HEK293 (cell line): ENCODE measurements at regions not wholly inside any gene's neighbourhood (a gene's known extent, or its start where the extent isn't known, plus 50 kb on each side); places are given as distances from the start of the nearest gene placed in this dataset.

Experiments
- CTCF ChIA-PET: fragments of 350-600 bp; formaldehyde crosslinking; extraction: SDS; loops from one replicate; lab custom pipeline; 2021; ENCODE audit warnings: antibody characterized with exemption; lab: Yijun Ruan, JAX
- POLR2A ChIA-PET: fragments of 300-600 bp; formaldehyde crosslinking; extraction: SDS; loops from one replicate; lab custom pipeline; 2020; ENCODE audit warnings: antibody characterized with exemption, inconsistent platforms; lab: Yijun Ruan, JAX
- H3K27ac ChIP-seq: fragments of 200-500 bp; sonication (Bioruptor generic); 2 replicates; pipeline ENCODE4 v1.5.1; 2014; ENCODE audit warnings: low read depth, low read length, control low read depth, inconsistent platforms; ENCODE audit errors: extremely low read depth
- H3K36me3 ChIP-seq, 2 experiments: fragments of 200-500 bp in 1 of 2; sonication (Bioruptor generic) in 1 of 2; 1 replicate in 1 of 2; 2 replicates in 1 of 2; pipeline ENCODE4 v1.5.1; 2014 to 2017; ENCODE audit warnings: inconsistent platforms in 2 of 2, low read length in 2 of 2; ENCODE audit not compliant: control insufficient read depth in 2 of 2, insufficient read depth in 1 of 2
- H3K4me1 ChIP-seq: fragments of 200-500 bp; sonication (Bioruptor generic); 2 replicates; pipeline ENCODE4 v1.5.1; 2014; ENCODE audit warnings: mild to moderate bottlenecking, low read length, inconsistent platforms; ENCODE audit not compliant: control insufficient read depth, insufficient read depth
- H3K4me3 ChIP-seq: 2 replicates; pipeline ENCODE4 v1.5.1; 2011; ENCODE audit warnings: low read depth, mild to moderate bottlenecking, control low read depth, low read length, moderate library complexity
- H3K9me3 ChIP-seq: fragments of 200-500 bp; sonication (Bioruptor generic); 2 replicates; pipeline ENCODE4 v1.5.1; 2014; ENCODE audit warnings: low read depth, low read length, inconsistent platforms; ENCODE audit not compliant: control insufficient read depth, insufficient read depth
- HOXA7 ChIP-seq: sonication (generic); formaldehyde crosslinking; IDR thresholded peaks from 2 replicates; pipeline ENCODE4 v1.8.1; 2022; ENCODE audit warnings: missing genetic modification reagents, borderline replicate concordance
- KLF9 ChIP-seq: fragments of 450-650 bp; formaldehyde crosslinking; IDR thresholded peaks from 2 replicates; pipeline ENCODE4 v1.5.1; 2016; ENCODE audit warnings: missing biosample characterization, missing genetic modification characterization, low read depth
- MZF1 ChIP-seq: fragments of 450-650 bp; formaldehyde crosslinking; IDR thresholded peaks from 2 replicates; pipeline ENCODE4 v1.5.1; 2017; ENCODE audit warnings: missing biosample characterization, missing genetic modification characterization, borderline replicate concordance
- PRDM6 ChIP-seq: fragments of 450-650 bp; formaldehyde crosslinking; IDR thresholded peaks from 2 replicates; pipeline ENCODE4 v1.5.1; 2017; ENCODE audit warnings: missing biosample characterization, missing genetic modification characterization
- ZBTB1 ChIP-seq: fragments of 450-650 bp; formaldehyde crosslinking; IDR thresholded peaks from 2 replicates; pipeline ENCODE4 v1.5.1; 2016; ENCODE audit warnings: missing biosample characterization, missing genetic modification characterization
- ZBTB21 ChIP-seq: fragments of 450-650 bp; formaldehyde crosslinking; IDR thresholded peaks from 2 replicates; pipeline ENCODE4 v1.5.1; 2017; ENCODE audit warnings: missing biosample characterization, missing genetic modification characterization
- ZFP37 ChIP-seq: fragments of 450-650 bp; formaldehyde crosslinking; IDR thresholded peaks from 2 replicates; pipeline ENCODE4 v1.5.1; 2016; ENCODE audit warnings: missing biosample characterization, missing genetic modification characterization
- ZNF157 ChIP-seq: fragments of 450-650 bp; formaldehyde crosslinking; IDR thresholded peaks from 2 replicates; pipeline ENCODE4 v1.5.1; 2016; ENCODE audit warnings: missing biosample characterization, missing genetic modification characterization
- ZNF18 ChIP-seq: fragments of 450-650 bp; formaldehyde crosslinking; IDR thresholded peaks from 2 replicates; pipeline ENCODE4 v1.5.1; 2016; ENCODE audit warnings: missing biosample characterization, missing genetic modification characterization
- ZNF19 ChIP-seq: fragments of 450-650 bp; formaldehyde crosslinking; IDR thresholded peaks from 2 replicates; pipeline ENCODE4; 2016; ENCODE audit warnings: missing biosample characterization, missing genetic modification characterization, low read depth
- ZNF23 ChIP-seq: fragments of 450-650 bp; formaldehyde crosslinking; IDR thresholded peaks from 2 replicates; pipeline ENCODE4 v1.5.1; 2016; ENCODE audit warnings: missing biosample characterization, missing genetic modification characterization, borderline replicate concordance
- ZNF24 ChIP-seq: fragments of 450-650 bp; formaldehyde crosslinking; IDR thresholded peaks from 2 replicates; pipeline ENCODE4 v1.5.1; 2016; ENCODE audit warnings: missing biosample characterization, missing genetic modification characterization
- ZNF26 ChIP-seq: fragments of 450-650 bp; formaldehyde crosslinking; IDR thresholded peaks from 2 replicates; pipeline ENCODE4 v1.5.1; 2016; ENCODE audit warnings: missing biosample characterization, missing genetic modification characterization
- ZNF280C ChIP-seq: fragments of 450-650 bp; formaldehyde crosslinking; IDR thresholded peaks from 2 replicates; pipeline ENCODE4 v1.5.1; 2016; ENCODE audit warnings: missing biosample characterization, missing genetic modification characterization
- ZNF423 ChIP-seq: fragments of 450-650 bp; formaldehyde crosslinking; IDR thresholded peaks from 2 replicates; pipeline ENCODE4 v1.5.1; 2016; ENCODE audit warnings: missing biosample characterization, missing genetic modification characterization
- ZNF514 ChIP-seq: fragments of 450-650 bp; formaldehyde crosslinking; IDR thresholded peaks from 2 replicates; pipeline ENCODE4 v1.5.1; 2016; ENCODE audit warnings: missing biosample characterization, missing genetic modification characterization
- ZNF518A ChIP-seq: fragments of 450-650 bp; formaldehyde crosslinking; conservative IDR thresholded peaks from 2 replicates; pipeline ENCODE4 v1.5.1; 2016; ENCODE audit warnings: low read depth, missing biosample characterization, missing genetic modification characterization
- ZNF664 ChIP-seq: fragments of 450-650 bp; formaldehyde crosslinking; IDR thresholded peaks from 2 replicates; pipeline ENCODE4 v1.5.1; 2016; ENCODE audit warnings: missing biosample characterization, missing genetic modification characterization
- ZNF830 ChIP-seq: fragments of 450-650 bp; IDR thresholded peaks from 2 replicates; pipeline ENCODE4 v1.5.0; 2018; ENCODE audit warnings: missing biosample characterization, missing genetic modification characterization, low read depth, mild to moderate bottlenecking, moderate library complexity

- TF ChIP-seq ZNF280C (tag by site-specific recombination) = no peak
- no peak for TF ChIP-seq MZF1 (tag by site-specific recombination)
- TF ChIP-seq HOXA7 = no peak
Measured at GRCh38 chr4:154126276-154126675, 337.4 kb upstream of the SFRP2 start (continued).

GRCh38 chr4:154125340-154125739 is 336.5 kb upstream of the SFRP2 start:
- no peak overlapping the region for H3K27ac ChIP-seq
- ChIA-PET CTCF (no interaction called here), POLR2A (no interaction called here)
- no peak overlapping the region for H3K4me3 ChIP-seq
- no peaks in the 10 kb centered on the region for H3K9me3 ChIP-seq
- H3K36me3 ChIP-seq = no peaks in the 10 kb centered on the region
- H3K4me1 ChIP-seq = no peaks in the 10 kb centered on the region
- TF ChIP-seq KLF9 (tag by site-specific recombination) = no peak
- no peak for TF ChIP-seq ZNF664
- no peak for TF ChIP-seq ZNF830 (tag by site-specific recombination)
- TF ChIP-seq ZNF514 (tag by site-specific recombination) = no peak
- no peak for TF ChIP-seq ZNF18
- no peak for TF ChIP-seq ZBTB21
- TF ChIP-seq ZFP37 (tag by site-specific recombination) = no peak
- no peak for TF ChIP-seq PRDM6 (tag by site-specific recombination)
- TF ChIP-seq ZNF23 (tag by site-specific recombination) = no peak
- TF ChIP-seq ZNF423 = no peak
- TF ChIP-seq ZNF24 (tag by site-specific recombination) = no peak
- no peak for TF ChIP-seq ZBTB1 (tag by site-specific recombination)
- no peak for TF ChIP-seq ZNF157 (tag by site-specific recombination)
- TF ChIP-seq ZNF518A (tag by site-specific recombination) = no peak
- no peak for TF ChIP-seq ZNF26 (tag by site-specific recombination)
- TF ChIP-seq ZNF19 = no peak
